Right lobe of liver (tissue), 4 donors: ENCODE measurements at regions not wholly inside any gene's neighbourhood (a gene's known extent, or its start where the extent isn't known, plus 50 kb on each side); places are given as distances from the start of the nearest gene placed in this dataset.

Experiments used
- POLR2A ChIP-seq: fragments of 450-650 bp; IDR thresholded peaks from one replicate; pipeline ENCODE4 v1.6.1; 2017; ENCODE audit warnings: antibody characterized with exemption, mild to moderate bottlenecking
- TF ChIP-seq, protein P1 (sequence below), 4 donors: fragments of 200-600 bp in 3 of 4; fragments of 450-650 bp in 1 of 4; IDR thresholded peaks; one replicate each; pipeline versions ENCODE4 v1.5.1 to v1.8.0; 2016 to 2022; ENCODE audit warnings: antibody characterized with exemption in 4 of 4, mild to moderate bottlenecking in 2 of 4
- donor health status: DM: no; HTN: no; CAD: no.
- donor health status: DM: no; HTN: no; CAD: no.
- donor health status: DM: no; HTN: yes; CAD: no.

DNA sequence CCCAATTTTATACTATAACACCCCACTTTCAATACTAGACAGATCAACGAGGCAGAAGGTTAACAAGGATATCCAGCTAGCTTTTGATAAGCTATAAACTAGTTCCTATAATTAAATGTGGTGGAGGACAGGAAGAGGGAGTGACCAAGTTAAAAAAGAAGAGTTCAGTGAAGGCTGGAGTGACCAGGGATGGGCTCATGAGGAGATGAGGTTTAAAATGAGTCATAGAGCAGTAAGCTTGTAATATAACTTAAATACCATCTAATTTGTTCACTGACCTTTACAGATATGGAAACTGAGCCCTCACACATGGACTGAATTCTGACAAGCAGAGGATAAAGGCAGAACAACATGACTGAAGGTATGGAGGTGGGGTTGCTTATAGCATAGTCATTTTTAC lies 284.5 kb downstream of the SPATA31D1 start:
- TF ChIP-seq, protein P1, sequence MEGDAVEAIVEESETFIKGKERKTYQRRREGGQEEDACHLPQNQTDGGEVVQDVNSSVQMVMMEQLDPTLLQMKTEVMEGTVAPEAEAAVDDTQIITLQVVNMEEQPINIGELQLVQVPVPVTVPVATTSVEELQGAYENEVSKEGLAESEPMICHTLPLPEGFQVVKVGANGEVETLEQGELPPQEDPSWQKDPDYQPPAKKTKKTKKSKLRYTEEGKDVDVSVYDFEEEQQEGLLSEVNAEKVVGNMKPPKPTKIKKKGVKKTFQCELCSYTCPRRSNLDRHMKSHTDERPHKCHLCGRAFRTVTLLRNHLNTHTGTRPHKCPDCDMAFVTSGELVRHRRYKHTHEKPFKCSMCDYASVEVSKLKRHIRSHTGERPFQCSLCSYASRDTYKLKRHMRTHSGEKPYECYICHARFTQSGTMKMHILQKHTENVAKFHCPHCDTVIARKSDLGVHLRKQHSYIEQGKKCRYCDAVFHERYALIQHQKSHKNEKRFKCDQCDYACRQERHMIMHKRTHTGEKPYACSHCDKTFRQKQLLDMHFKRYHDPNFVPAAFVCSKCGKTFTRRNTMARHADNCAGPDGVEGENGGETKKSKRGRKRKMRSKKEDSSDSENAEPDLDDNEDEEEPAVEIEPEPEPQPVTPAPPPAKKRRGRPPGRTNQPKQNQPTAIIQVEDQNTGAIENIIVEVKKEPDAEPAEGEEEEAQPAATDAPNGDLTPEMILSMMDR (IDR thresholded peaks at IDR 0.05) = no peak
- no peak for TF ChIP-seq POLR2A
